ENCODE measurements at regions not wholly inside any gene's neighbourhood (a gene's known extent, or its start where the extent isn't known, plus 50 kb on each side); places are given as distances from the start of the nearest gene placed in this dataset.
"Not testable (repeated sequence)": the region's sequence is repeated elsewhere in the genome, so short reads cannot be mapped to it uniquely, and the experiment has no call there.

DNA sequence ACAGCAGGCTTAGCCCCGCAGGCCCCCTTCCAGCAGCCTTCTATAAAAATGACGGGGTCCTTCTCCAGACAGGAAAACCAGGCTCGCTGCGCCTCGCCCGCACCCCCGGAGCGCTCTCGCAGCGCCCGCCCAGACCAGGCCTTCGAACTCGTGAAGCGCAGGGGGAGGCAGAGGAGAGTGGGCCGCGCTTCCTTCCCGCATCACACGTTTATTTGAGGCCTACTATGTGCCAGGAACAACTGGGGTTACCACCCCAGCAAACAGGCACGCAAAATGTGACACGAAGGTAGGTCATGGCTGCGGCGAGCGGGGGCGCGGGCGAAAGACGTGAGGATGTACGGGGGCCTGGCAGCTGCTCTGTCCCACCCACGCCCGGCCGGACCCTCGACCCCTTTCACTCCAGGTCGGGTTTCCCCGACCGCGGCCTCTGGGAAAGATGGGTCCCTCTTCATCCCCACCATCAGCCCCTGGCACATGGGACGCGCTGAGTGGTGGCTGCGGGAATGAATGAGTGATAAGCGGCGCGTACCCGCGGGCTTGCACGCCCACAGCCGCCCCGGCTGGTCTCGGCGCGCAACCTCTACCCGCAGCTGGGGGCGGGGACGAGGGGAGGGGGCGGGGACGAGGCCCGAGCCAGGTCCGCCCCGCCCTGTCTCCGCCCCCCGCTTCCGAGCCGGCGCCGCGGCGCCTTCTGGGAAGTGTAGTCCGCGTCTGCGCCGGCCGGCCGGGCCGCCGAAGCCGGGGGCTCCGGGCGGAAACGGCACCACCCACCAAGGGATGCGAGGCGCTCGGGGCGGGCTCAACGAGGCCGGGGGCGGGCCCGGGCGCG lies 59.1 kb downstream of the ZNF467 start:
- intact Hi-C loops (cut with micrococcal nuclease), result loop anchor here (1.0 to 10.0 kb wide), 7 partner anchors 57 to 689 kb away; partner anchors contain the start of genes PDIA4, ZNF425 and ZNF862
- peak; percentile 94 for DNase-seq
- Mint-ChIP-seq H3K4me3 (peak overlapping the region; percentile 73), H3K9me3 (peaks cover 21% of the 10 kb centered on the region), H3K27ac (no peak overlapping the region), H3K36me3 (ENCODE audit: low read depth) (peaks cover 10% of the 10 kb centered on the region), H3K4me1 (ENCODE audit: low read depth) (peaks cover 17% of the 10 kb centered on the region), H3K27me3 (ENCODE audit: low read depth) (no peaks in the 10 kb centered on the region)
- CTCF ChIA-PET, result interaction anchor here (0.9 kb wide), 1 partner anchor 44 kb away, joined by 3 read pairs; no protein-coding TSS in a partner anchor

DNA sequence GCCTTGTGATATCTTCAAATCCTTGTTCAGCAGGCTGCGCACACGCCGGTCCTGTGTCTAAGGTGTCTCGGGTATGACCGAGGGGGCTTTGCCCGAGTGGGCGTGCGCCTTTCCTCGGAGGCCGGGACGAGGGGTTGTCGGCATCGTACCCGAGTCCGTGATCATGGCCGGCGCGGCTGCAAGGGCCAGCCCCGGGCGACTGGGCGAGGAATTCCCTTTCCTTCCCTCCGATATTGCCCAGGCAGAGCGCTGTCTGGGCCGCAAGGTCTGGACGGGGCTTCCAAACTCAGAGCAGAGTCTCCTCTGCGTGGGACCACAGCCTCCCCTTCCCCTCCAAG lies 59.7 kb downstream of the ZNF467 start:
- H3K27me3 Mint-ChIP-seq (ENCODE audit: low read depth), result no peaks in the 10 kb centered on the region
- H3K4me3 Mint-ChIP-seq, result peak overlapping the region; percentile 73
- peaks cover 22% of the 10 kb centered on the region for H3K9me3 Mint-ChIP-seq
- H3K4me1 Mint-ChIP-seq (ENCODE audit: low read depth), result peaks cover 16% of the 10 kb centered on the region
- intact Hi-C loops (cut with micrococcal nuclease), result loop anchor here (1.0 to 10.0 kb wide), 7 partner anchors 58 to 689 kb away; partner anchors contain the start of genes PDIA4, ZNF425 and ZNF862
- peaks cover 10% of the 10 kb centered on the region for H3K36me3 Mint-ChIP-seq (ENCODE audit: low read depth)
- H3K27ac Mint-ChIP-seq, result no peak overlapping the region
- CTCF ChIA-PET, result no interaction called here
- no peak for DNase-seq

DNA sequence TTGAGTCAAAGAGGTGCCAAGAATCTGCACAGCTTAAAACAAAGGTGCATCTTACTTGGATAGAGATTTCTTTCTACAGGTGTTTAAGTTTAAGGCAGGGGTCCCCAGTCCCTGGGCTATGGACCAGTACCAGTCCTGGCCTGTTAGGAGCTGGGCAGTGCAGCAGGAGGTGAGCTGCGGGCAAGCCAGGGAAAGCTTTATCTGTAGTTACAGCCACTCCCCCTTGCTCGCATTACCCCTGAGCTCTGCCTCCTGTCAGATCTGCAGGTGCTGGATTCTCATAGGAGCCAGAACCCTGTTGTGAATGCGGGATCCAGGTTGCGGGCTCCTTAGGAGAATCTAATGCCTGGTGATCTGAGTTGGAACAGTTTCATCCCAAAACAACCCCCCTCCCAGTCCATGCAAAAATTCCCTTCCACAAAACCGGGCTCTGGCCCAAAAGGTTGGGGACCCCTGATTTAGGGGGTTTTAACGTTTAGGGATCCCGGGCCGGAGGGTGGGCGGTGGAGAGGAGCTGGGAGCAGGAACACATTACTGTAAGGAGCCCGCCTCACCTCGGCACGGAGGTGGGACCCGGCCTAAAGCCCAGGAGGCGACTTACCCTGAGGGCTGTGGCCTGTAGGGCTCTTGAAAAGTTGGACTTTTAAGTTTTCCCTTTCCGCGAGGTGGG lies 60.2 kb downstream of the ZNF467 start:
- CTCF ChIA-PET, result no interaction called here
- H3K4me3 Mint-ChIP-seq, result peak overlapping the region; percentile 54
- no peaks in the 10 kb centered on the region for H3K27me3 Mint-ChIP-seq (ENCODE audit: low read depth)
- intact Hi-C loops (cut with micrococcal nuclease), result loop anchor here (10.0 kb wide), 4 partner anchors 288 to 688 kb away; partner anchors contain the start of genes PDIA4 and ZNF425
- H3K27ac Mint-ChIP-seq, result no peak overlapping the region
- no peak for DNase-seq
- H3K9me3 Mint-ChIP-seq, result peaks cover 22% of the 10 kb centered on the region
- peaks cover 15% of the 10 kb centered on the region for H3K4me1 Mint-ChIP-seq (ENCODE audit: low read depth)
- H3K36me3 Mint-ChIP-seq (ENCODE audit: low read depth), result peaks cover 10% of the 10 kb centered on the region

DNA sequence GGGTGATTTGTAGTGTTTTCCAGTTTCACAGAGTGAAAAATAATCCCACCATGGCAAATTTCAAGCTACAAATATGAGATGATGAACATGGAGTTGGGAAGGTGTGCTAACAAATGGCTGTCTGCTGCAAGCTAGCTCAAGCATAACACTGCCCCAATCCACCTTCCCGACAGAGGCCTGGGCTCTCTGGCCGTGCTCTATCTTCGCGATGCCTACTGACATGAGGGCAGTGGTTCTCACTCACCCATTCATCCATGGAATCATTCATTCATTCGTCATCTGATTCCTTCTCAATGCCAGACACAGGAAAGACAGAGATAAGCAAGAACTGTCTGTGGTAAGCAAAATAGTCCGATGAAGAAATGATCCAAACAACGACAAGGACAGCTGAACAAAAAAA lies 65.4 kb downstream of the ZNF467 start:
- CTCF ChIA-PET, result interaction anchor here (0.9 kb wide), 2 partner anchors 15 to 30 kb away, joined by 3 read pairs; no protein-coding TSS in a partner anchor
- H3K4me3 Mint-ChIP-seq, result no peak overlapping the region

DNA sequence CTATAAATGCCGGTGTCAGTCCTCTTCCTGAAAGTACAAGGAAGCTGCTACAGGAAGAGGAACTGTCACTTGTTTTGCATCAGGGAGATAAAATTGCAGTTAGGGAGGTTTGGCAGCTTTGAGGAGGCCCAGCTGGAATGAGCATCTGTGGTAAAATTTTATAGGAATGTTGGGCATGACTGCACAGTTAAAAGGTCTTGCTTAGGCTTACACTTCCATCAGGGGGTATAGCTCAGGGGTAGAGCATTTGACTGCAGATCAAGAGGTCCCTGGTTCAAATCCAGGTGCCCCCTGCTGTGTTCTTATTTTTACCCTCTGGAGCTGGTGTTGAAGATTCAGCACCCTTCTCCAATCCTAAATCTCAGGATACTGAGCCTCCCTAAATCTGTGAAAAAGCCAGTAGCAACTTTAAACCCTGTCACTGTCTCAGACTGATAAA lies 65.9 kb downstream of the ZNF467 start:
- Mint-ChIP-seq H3K27ac (no peak overlapping the region), H3K27me3 (ENCODE audit: low read depth) (no peaks in the 10 kb centered on the region), H3K9me3 (peaks cover 22% of the 10 kb centered on the region), H3K4me1 (ENCODE audit: low read depth) (no peaks in the 10 kb centered on the region), H3K4me3 (no peak overlapping the region), H3K36me3 (ENCODE audit: low read depth) (peaks cover 10% of the 10 kb centered on the region)
- CTCF ChIA-PET, result interaction anchor here (0.5 to 0.9 kb wide), 3 partner anchors 15 to 436 kb away, joined by 3 read pairs; no protein-coding TSS in a partner anchor
- DNase-seq, result no peak
- intact Hi-C loops (cut with micrococcal nuclease), result no loop called here

More for the DNA sequence above, 65.4 kb downstream of the ZNF467 start:
- intact Hi-C loops (cut with micrococcal nuclease), result no loop called here
- H3K4me1 Mint-ChIP-seq (ENCODE audit: low read depth), result no peaks in the 10 kb centered on the region
- H3K36me3 Mint-ChIP-seq (ENCODE audit: low read depth), result peaks cover 10% of the 10 kb centered on the region
- H3K27me3 Mint-ChIP-seq (ENCODE audit: low read depth), result no peaks in the 10 kb centered on the region
- H3K27ac Mint-ChIP-seq, result no peak overlapping the region
- DNase-seq, result no peak
- H3K9me3 Mint-ChIP-seq, result peaks cover 22% of the 10 kb centered on the region

DNA sequence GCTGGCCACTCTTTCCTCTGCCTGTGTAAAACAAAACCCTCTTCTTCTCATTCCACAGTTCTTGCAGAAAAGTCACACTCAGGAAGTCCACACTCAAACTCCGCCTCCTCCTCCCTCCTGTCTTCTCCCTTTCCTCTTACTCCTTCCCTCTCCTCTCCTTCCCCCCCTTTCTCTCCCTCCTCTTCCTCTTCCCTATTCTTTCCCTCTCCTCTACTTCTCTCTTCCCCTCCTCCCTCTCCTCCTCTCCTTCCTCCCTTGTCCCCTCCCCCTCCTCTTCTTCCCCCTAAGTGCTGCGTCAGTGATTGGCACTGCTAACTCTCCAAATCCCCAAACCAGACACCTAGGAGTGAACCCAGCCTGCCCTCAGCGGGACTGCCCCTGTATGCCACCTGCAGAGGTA lies 67.0 kb downstream of the ZNF467 start:
- H3K27ac Mint-ChIP-seq, result no peak overlapping the region
- peaks cover 17% of the 10 kb centered on the region for H3K9me3 Mint-ChIP-seq
- H3K36me3 Mint-ChIP-seq (ENCODE audit: low read depth), result peaks cover 7% of the 10 kb centered on the region
- CTCF ChIA-PET, result no interaction called here
- DNase-seq, result no peak
- no peaks in the 10 kb centered on the region for H3K27me3 Mint-ChIP-seq (ENCODE audit: low read depth)
- intact Hi-C loops (cut with micrococcal nuclease), result no loop called here
- H3K4me3 Mint-ChIP-seq, result no peak overlapping the region
- no peaks in the 10 kb centered on the region for H3K4me1 Mint-ChIP-seq (ENCODE audit: low read depth)

DNA sequence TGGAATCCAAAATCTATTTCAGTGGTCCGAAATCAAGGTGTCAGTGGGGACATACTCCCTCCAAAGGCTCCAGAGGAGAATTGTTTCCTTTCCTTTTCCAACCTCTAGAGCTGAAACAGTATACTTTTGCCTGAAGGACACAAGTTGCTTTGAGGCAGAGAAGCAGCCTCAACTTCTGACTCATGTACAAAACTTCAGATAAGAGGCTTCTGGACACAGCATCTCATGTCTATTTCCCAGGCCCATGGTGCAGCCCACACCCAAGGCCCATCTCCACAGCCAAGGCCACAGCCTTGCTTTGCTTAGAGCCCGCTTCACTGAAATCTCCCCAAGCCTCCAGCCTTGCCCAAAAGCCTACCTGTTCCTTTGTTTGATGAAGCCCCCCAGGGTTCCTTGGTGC lies 68.9 kb downstream of the ZNF467 start:
- CTCF ChIA-PET, result interaction anchor here (0.8 to 1.3 kb wide), 3 partner anchors 7 to 38 kb away, joined by 3 to 7 read pairs (median 3); no protein-coding TSS in a partner anchor
- Mint-ChIP-seq H3K27ac (no peak overlapping the region), H3K27me3 (ENCODE audit: low read depth) (peaks cover 5% of the 10 kb centered on the region), H3K4me3 (no peak overlapping the region), H3K4me1 (ENCODE audit: low read depth) (no peaks in the 10 kb centered on the region), H3K9me3 (peaks cover 4% of the 10 kb centered on the region), H3K36me3 (ENCODE audit: low read depth) (peaks cover under 1% of the 10 kb centered on the region)
- DNase-seq, result no peak
- intact Hi-C loops (cut with micrococcal nuclease), result no loop called here

DNA sequence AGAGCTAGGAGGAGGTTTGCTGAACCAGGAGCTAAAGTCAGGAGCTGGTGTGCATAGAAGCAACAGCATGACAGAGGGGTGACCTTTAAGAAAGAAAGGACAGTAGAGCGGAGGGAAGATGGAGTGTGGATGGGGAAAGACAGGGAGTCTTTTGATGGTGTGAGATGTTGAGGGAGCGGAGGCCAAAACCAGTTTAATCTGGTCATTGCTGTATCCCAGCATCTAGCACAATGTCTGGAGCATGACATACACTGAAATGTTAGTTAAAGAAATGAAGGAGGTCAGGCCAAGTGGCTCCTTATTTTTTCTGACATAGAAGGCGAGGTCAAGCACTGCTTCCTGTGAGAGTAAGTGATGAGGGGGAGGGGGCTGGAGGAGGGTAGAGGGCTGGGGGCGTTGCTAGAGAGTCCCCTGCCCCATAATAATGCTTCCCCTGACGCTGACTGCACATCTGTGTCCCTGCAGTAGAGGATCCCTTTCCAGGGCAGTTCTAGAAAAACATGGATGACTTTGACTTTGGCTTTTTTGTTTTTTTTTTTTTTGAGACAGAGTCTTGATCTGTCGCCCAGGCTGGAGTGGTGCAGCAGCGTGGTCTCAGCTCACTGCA lies 70.2 kb downstream of the ZNF467 start:
- DNase-seq, result no peak
- H3K27ac Mint-ChIP-seq, result no peak overlapping the region
- intact Hi-C loops (cut with micrococcal nuclease), result no loop called here

DNA sequence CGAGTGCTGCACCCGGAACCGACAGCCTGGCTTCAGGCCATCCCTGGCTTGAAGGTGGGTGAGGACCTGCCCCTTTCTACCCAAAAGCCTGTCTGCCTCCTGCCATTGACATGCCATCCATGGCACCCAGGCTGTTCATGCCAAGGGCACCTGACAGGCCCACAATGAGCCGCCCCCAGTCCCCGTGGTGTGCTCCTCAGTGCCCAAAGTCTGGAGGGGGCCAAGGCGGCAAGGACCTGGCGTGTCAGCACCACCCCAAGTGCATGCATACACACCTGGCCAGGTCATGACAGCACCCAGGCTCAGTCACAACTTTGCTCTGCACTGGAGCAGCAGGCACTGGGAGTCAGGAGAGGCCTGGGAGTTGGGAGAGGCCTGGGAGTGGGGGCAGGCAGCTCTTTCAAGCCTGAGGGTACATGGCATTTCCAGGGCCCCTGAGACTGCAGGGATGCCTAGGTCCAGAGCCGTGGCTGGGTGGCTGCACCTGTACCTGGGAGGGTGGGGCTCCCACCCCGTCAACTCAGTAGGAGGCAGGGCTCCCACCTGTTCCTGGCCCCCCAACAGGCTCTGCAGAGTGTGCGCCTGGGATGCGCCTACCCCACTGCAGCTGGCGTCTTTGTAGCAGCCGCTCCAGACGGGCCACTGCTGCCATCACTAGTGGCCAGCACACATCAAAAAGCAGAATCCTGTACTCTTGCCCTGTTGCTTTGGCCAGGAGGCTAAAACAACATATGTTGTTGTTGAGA lies 71.7 kb downstream of the ZNF467 start:
- H3K4me3 Mint-ChIP-seq, result no peak overlapping the region
- no peak overlapping the region for H3K27ac Mint-ChIP-seq
- H3K36me3 Mint-ChIP-seq (ENCODE audit: low read depth), result no peaks in the 10 kb centered on the region
- intact Hi-C loops (cut with micrococcal nuclease), result no loop called here
- H3K9me3 Mint-ChIP-seq, result peaks cover 12% of the 10 kb centered on the region
- H3K27me3 Mint-ChIP-seq (ENCODE audit: low read depth), result peaks cover 12% of the 10 kb centered on the region
- no peaks in the 10 kb centered on the region for H3K4me1 Mint-ChIP-seq (ENCODE audit: low read depth)
- CTCF ChIA-PET, result interaction anchor here (0.8 to 1.8 kb wide), 2 partner anchors 39 to 40 kb away, joined by 4 to 6 read pairs; no protein-coding TSS in a partner anchor
- no peak for DNase-seq

More for the DNA sequence above, 70.2 kb downstream of the ZNF467 start:
- CTCF ChIA-PET, result interaction anchor here (0.8 to 1.3 kb wide), 3 partner anchors 9 to 40 kb away, joined by 3 to 7 read pairs (median 4); no protein-coding TSS in a partner anchor
- Mint-ChIP-seq H3K4me3 (no peak overlapping the region), H3K4me1 (ENCODE audit: low read depth) (no peaks in the 10 kb centered on the region), H3K9me3 (peaks cover 3% of the 10 kb centered on the region), H3K36me3 (ENCODE audit: low read depth) (no peaks in the 10 kb centered on the region), H3K27me3 (ENCODE audit: low read depth) (peaks cover 9% of the 10 kb centered on the region)

DNA sequence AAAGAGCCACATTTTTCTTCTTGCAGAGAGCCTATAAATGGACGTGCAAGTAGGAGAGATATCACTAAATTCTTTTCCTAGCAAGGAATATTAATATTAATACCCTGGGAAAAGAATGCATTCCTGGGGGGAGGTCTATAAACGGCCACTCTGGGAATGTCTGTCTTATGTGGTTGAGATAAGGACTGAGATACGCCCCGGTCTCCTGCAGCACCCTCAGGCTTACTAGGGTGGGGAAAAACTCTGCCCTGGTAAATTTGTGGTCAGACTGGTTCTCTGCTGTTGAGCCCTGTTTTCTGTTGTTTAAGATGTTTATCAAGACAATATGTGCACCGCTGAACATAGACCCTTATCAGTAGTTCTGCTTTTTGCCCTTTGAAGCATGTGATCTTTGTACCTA lies 75.6 kb downstream of the ZNF467 start:
- peaks cover 12% of the 10 kb centered on the region for H3K9me3 Mint-ChIP-seq
- H3K27ac Mint-ChIP-seq; H3K4me1 Mint-ChIP-seq (ENCODE audit: low read depth); intact Hi-C loops (cut with micrococcal nuclease); H3K4me3 Mint-ChIP-seq; DNase-seq; CTCF ChIA-PET; H3K36me3 Mint-ChIP-seq (ENCODE audit: low read depth): not testable (repeated sequence)
- peaks cover 26% of the 10 kb centered on the region for H3K27me3 Mint-ChIP-seq (ENCODE audit: low read depth)

DNA sequence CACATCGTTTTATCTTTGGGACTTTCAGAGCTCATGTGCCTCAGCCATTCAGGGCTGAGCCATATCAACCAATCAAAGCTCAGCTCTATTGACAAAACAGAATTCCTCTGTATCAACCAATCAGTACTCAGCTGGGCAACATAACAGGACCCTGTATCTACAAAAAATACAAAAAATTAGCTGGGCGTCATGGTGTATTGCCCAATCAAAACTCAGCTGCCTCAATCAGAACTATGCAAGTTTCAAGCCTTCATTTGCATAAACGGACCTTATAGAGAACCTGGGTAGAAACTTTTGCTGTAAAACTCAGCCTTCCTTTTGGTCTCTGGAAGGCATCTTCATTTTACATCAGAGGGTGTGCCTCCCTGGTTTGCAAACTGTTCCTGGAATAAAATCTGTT lies 77.1 kb downstream of the ZNF467 start:
- peaks cover 31% of the 10 kb centered on the region for H3K27me3 Mint-ChIP-seq (ENCODE audit: low read depth)
- intact Hi-C loops (cut with micrococcal nuclease), result no loop called here

More for the DNA sequence above, 77.1 kb downstream of the ZNF467 start:
- CTCF ChIA-PET, result interaction anchor here (0.7 kb wide), 1 partner anchor 74 kb away, joined by 3 read pairs; no protein-coding TSS in a partner anchor
- DNase-seq, result no peak
- Mint-ChIP-seq H3K36me3 (ENCODE audit: low read depth) (no peaks in the 10 kb centered on the region), H3K4me1 (ENCODE audit: low read depth) (no peaks in the 10 kb centered on the region), H3K4me3 (no peak overlapping the region), H3K27ac (no peak overlapping the region), H3K9me3 (peaks cover 12% of the 10 kb centered on the region)

Data from activated naive CD4-positive, alpha-beta T cell treated with anti-CD3 and anti-CD28 coated beads for 36 hours (primary cell).